GM21723 (cell line): ENCODE measurements at regions not wholly inside any gene's neighbourhood (a gene's known extent, or its start where the extent isn't known, plus 50 kb on each side); places are given as distances from the start of the nearest gene placed in this dataset.

Experiments used
- ATAC-seq: cut with Tn5 transposase; IDR thresholded peaks from one replicate; pipeline ENCODE4 v1.9.1; 2021; ENCODE audit warnings: mild to moderate bottlenecking, moderate library complexity; ENCODE audit not compliant: unreplicated experiment

GRCh38 chr20:7313047-7313446, 545.6 kb downstream of the BMP2 start:
- ATAC-seq, result no peak

- ATAC-seq, result no peak
Measured at GRCh38 chr20:7323957-7324356, 556.5 kb downstream of the BMP2 start.

DNA sequence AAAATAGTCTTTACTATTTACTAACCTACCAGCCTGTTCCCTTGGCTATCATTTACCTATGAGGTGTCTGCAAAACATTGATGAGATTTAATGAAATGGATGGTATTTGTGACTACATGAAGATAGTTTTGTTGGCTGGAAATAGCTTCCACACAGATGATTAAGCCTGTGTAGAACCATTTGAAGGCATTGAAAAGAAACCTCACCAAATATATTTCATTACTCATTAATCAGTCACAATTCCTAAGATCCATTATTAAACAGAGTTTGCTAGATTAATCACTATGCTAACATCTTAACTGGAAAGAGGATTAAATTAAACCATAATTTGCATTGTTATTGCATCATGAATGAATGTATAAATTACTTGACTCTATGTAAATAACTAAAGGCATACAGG, 560.3 kb downstream of the BMP2 start:
- no peak for ATAC-seq

DNA sequence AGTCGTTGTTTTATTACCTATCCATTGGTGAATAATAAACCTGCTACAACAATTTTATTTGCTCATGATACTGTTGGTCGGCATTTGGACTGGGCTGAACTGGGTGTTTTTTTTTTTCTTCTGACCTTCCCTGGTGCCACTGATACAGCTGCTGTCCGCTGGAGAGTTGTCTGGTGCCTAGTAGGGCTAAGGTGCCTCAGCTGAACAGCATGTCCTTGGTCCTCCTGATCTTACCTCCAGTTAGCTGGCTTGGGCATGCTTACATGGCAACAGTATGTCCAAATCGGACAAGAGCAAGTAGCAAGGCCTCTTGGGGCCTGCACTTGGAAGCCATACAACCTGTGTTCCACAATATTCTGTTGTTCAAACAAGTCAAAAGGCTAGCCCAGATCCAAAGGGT, 563.4 kb downstream of the BMP2 start:
- no peak for ATAC-seq

- no peak for ATAC-seq
Measured at GRCh38 chr20:7332169-7332568, 564.7 kb downstream of the BMP2 start.

DNA sequence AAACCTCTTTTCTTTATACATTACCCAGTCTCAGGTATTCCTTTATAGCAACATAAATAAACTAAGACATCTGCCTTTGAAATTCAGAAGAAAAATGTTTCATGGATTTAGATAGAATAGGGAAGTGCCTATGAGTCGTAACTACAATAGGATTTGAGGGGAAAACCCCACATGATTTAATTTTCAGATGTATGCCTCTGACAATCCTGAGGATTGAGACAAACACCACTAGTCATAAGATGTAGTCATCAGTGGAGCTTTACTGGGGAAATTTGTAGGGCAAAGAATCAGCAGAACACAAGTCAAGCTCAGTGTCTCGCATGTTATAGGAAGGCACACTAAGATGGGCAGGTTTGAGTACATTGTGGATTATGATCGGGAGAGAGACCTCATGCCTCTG, 566.4 kb downstream of the BMP2 start:
- ATAC-seq, result no peak

- ATAC-seq, result no peak
Measured at GRCh38 chr20:7346026-7346425, 578.5 kb downstream of the BMP2 start.

GRCh38 chr20:7346562-7346961, 579.1 kb downstream of the BMP2 start:
- no peak for ATAC-seq

DNA sequence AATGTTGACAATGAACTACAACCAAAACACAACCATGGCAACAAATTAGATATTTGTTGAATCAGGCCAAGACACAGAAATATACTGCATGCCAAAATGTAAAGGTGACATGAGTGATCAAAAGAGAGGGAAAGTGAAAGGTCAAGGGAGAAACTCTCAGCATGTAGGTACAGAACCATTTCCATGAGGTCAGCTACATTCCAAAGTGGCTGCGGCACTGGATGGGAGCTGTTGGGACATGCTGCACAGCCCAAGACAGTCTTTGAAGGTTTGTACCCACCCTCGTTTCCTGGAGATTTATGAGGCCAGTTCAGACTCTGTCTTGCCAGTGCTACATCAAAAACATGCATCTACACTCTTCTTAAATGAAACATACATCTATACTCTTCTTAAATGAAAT, 579.9 kb downstream of the BMP2 start:
- ATAC-seq, result no peak

- no peak for ATAC-seq
Measured at GRCh38 chr20:7348253-7348652, 580.8 kb downstream of the BMP2 start.

GRCh38 chr20:7352165-7352564, 584.7 kb downstream of the BMP2 start:
- ATAC-seq, result no peak

DNA sequence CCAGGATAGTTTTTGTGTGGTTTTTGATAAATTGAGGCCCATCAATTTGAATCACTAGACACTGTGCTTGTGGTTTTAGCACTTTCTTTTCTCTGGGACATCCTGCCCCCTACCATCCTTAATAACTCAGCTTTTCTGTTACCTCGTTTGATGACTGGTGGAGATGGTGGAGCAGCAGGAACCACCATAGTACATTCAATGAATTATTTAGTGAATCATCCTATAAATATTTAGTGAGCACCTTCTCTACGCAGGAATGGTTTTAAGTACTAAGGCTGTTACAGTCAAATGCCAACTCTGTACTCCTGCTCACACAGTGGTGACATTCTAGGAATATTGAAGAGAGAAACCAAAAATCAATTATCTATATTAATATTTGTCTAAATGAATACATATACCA, 585.2 kb downstream of the HAO1 start:
- ATAC-seq, result no peak

- no peak for ATAC-seq
Measured at GRCh38 chr20:7358670-7359069, 581.6 kb downstream of the HAO1 start.

- no peak for ATAC-seq
Measured at GRCh38 chr20:7359739-7360138, 580.5 kb downstream of the HAO1 start.

DNA sequence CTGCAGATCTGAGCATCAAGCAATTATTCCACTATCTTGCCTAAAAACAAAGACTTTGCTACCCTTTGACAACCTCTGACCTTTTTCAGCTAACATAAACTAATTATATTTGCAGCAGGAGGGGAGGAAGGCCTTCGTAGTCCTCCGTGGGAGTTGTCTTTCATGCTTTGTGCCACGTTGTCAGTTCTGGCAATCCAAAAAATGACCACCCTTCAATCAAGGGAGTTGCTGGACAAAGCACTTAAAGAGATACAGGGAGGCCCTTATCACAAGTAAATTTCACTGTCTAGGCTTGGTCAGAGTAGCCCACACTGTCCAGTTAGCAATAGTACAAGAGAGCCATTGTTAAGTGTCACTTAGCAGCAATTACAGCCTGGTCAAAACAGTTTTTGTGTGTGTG, 578.9 kb downstream of the HAO1 start:
- no peak for ATAC-seq

DNA sequence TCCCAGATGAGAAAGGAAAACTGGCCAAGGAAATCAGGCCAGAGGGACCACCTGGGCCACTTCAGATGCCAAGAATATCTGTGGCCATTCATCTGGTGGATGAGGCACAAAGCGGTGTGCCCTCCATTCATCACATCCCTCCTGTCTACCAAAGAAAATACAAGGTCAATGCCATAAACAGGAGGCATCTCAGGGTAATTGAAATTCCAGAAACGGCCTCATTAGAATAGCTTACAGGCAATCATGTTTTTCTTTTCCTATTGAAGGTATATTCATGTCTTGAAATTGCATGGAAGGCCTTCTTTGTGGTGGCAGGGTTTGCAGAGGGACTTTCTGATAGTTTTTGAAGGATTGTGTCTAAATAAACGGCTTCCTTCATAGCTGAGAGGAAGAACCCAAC, 578.3 kb downstream of the HAO1 start:
- no peak for ATAC-seq

DNA sequence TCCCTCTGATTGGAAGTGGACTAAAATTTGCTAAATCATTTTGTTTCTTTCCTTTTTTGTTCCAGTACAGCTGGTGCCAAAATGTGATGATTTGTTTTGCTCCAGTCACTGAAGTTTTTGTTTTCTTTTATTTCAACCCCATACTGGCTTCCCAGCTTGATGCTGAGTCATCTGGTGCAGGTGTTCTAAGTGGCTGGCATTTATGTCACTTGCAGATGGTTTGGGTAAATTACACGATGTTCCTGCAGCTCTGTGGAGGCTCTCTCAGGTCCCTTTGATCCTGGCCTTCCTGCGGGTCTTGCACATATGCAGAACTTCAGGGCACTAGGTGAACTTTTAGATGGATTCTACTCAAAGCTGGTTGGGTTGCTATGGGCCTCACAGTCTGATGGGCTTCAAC, 577.7 kb downstream of the HAO1 start:
- ATAC-seq, result no peak

GRCh38 chr20:7366189-7366588, 574.1 kb downstream of the HAO1 start:
- ATAC-seq, result no peak

DNA sequence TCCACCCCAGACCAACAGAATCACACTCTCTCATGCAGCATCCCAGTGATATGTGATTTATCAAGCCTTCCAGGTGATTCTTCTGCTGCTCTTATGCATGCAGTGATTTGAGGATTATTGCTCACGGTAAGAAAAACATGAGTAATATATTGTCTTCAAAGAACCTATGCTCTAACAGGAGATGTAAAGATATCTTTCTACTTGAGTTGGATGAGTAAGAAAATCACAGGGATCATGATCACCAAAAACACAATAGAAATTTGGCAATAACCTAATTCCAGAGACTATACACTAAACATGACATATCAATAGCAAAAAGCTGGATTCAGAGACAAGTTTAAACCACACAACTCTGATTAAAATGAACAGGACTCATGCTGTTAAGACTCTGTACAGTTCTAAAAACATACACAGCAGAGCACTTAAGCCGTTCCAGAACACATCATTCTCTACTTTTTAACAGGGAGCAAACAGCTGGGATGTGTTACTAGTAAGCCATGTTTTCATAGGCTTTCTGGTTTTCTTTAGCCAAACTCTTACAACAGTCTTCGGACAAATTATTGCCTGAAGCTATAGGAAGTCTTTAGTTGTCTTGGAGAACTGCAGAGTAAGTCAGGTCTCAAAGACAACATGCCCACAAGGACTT, 568.6 kb downstream of the HAO1 start:
- ATAC-seq, result no peak

GRCh38 chr20:7375905-7376304, 564.4 kb downstream of the HAO1 start:
- ATAC-seq, result no peak

- ATAC-seq, result no peak
Measured at GRCh38 chr20:7378864-7379605, 561.2 kb downstream of the HAO1 start.

DNA sequence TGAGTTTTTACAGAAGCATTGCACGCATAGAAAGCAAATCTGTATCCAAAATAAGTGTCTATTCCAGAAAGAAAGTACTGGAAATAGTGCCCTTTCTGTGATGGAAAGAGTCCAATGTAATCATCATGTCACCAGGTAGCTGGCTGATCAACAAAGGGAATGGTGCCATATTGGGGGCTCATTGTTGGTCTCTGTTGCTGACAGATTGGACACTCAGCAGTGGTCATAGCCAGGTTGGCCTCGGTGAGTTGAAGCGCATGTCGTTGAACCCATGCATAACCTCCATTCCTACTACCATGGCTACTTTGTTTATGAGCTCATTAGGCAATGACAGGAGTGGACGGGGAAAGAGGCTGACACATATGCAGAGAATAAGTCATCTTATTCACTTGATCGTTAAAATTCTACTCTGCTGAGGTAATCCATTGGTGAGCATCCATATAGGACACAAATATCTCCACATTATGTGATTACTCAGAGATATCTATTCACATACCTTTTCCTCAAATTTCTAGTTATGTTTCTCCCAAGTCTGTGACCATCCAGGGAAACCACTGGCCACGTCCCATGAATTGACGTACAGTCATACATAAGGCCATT, 560.5 kb downstream of the HAO1 start:
- ATAC-seq, result no peak
